ENCODE measurements at regions not wholly inside any gene's neighbourhood (a gene's known extent, or its start where the extent isn't known, plus 50 kb on each side); places are given as distances from the start of the nearest gene placed in this dataset.

GRCh38 chr9:20276762-20277161 lies 345.5 kb downstream of the MLLT3 start:
- TF ChIP-seq CTCF (conservative IDR thresholded peaks at IDR 0.05) (no peak), ZFX (IDR thresholded peaks at IDR 0.05) (no peak)

Data from C4-2B (cell line).